SJSA1 (cell line): ENCODE measurements at regions not wholly inside any gene's neighbourhood (a gene's known extent, or its start where the extent isn't known, plus 50 kb on each side); places are given as distances from the start of the nearest gene placed in this dataset.
A peak's percentile ranks its signal among the peaks of the same experiment; 100 is the strongest.
"Not testable (repeated sequence)": the region's sequence is repeated elsewhere in the genome, so short reads cannot be mapped to it uniquely, and the experiment has no call there.

Source experiments
- DNase-seq, 2 experiments: peaks; one replicate each; pipeline ENCODE4 v3.0.0-alpha.2; 2015 to 2020; ENCODE audit warnings: low spot score in 2 of 2, low read depth in 1 of 2
- H3K27ac ChIP-seq: fragments of 250-450 bp; sonication (Bioruptor Pico); 2 replicates; pipeline ENCODE4 v1.5.1; 2020; ENCODE audit warnings: mild to moderate bottlenecking, moderate library complexity
- H3K27me3 ChIP-seq: fragments of 250-450 bp; sonication (Bioruptor Pico); replicated peaks from 2 replicates; pipeline ENCODE4 v1.5.1; 2020; ENCODE audit warnings: mild to moderate bottlenecking, moderate library complexity
- H3K36me3 ChIP-seq: fragments of 250-450 bp; sonication (Bioruptor Pico); 2 replicates; pipeline ENCODE4 v1.5.1; 2020; ENCODE audit warnings: mild to moderate bottlenecking
- H3K4me1 ChIP-seq: fragments of 250-450 bp; sonication (Bioruptor Pico); replicated peaks from 2 replicates; pipeline ENCODE4 v1.6.1; 2021; ENCODE audit warnings: mild to moderate bottlenecking
- H3K4me3 ChIP-seq: fragments of 250-450 bp; sonication (Bioruptor Pico); 2 replicates; pipeline ENCODE4 v1.5.1; 2020; ENCODE audit warnings: mild to moderate bottlenecking
- H3K9me3 ChIP-seq: fragments of 250-450 bp; sonication (Bioruptor Pico); replicated peaks from 2 replicates; pipeline ENCODE4 v1.5.1; 2020; ENCODE audit warnings: mild to moderate bottlenecking

- Histone ChIP-seq H3K4me3 (no peak overlapping the region), H3K4me1 (no peaks in the 10 kb centered on the region), H3K27ac (no peak overlapping the region), H3K9me3 (no peaks in the 10 kb centered on the region), H3K36me3 (no peaks in the 10 kb centered on the region), H3K27me3 (no peaks in the 10 kb centered on the region)
- DNase-seq: no peak
These were observed 979.6 kb upstream of the POU3F4 start for GRCh38 chrX:82528525-82528924.

- Histone ChIP-seq H3K27ac (no peak overlapping the region), H3K9me3 (no peaks in the 10 kb centered on the region), H3K4me3 (no peak overlapping the region), H3K36me3 (no peaks in the 10 kb centered on the region), H3K4me1 (no peaks in the 10 kb centered on the region), H3K27me3 (no peaks in the 10 kb centered on the region)
- no peak for DNase-seq
These were observed 973.9 kb upstream of the POU3F4 start for GRCh38 chrX:82534086-82534597.

GRCh38 chrX:82537205-82537604 lies 970.9 kb upstream of the POU3F4 start:
- not testable (repeated sequence) for H3K4me3 ChIP-seq, H3K4me1 ChIP-seq, DNase-seq

GRCh38 chrX:82541822-82542221 lies 966.3 kb upstream of the POU3F4 start:
- Histone ChIP-seq H3K9me3 (no peaks in the 10 kb centered on the region), H3K4me1 (no peaks in the 10 kb centered on the region), H3K27ac (no peak overlapping the region), H3K4me3 (no peak overlapping the region), H3K27me3 (no peaks in the 10 kb centered on the region), H3K36me3 (no peaks in the 10 kb centered on the region)
- DNase-seq: no peak

More at GRCh38 chrX:82537205-82537604, 970.9 kb upstream of the POU3F4 start:
- not testable (repeated sequence) for H3K9me3 ChIP-seq, H3K36me3 ChIP-seq, H3K27me3 ChIP-seq, H3K27ac ChIP-seq

DNA sequence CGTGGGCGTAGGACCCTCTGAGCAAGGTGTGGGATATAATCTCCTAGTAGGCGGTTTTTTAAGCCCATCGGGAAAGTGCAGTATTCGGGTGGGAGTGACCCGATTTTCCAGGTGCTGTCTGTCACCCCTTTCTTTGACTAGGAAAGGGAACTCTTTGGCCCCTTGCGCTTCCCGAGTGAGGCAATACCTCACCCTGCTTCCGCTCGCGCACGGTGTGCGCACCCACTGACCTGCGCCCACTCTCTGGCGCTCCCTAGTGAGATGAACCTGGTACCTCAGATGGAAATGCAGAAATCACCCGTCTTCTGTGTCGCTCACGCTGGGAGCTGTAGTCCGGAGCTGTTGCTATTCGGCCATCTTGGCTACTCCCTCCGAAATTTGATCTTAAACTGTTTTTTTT lies 955.9 kb upstream of the POU3F4 start:
- not testable (repeated sequence) for H3K4me3 ChIP-seq, H3K36me3 ChIP-seq, H3K27ac ChIP-seq, H3K27me3 ChIP-seq, H3K9me3 ChIP-seq, H3K4me1 ChIP-seq, DNase-seq

- Histone ChIP-seq H3K36me3 (no peaks in the 10 kb centered on the region), H3K4me1 (no peaks in the 10 kb centered on the region), H3K9me3 (no peaks in the 10 kb centered on the region), H3K4me3 (no peak overlapping the region), H3K27ac (no peak overlapping the region), H3K27me3 (no peaks in the 10 kb centered on the region)
- DNase-seq: no peak
These were observed 951.5 kb upstream of the POU3F4 start for GRCh38 chrX:82556588-82556987.

GRCh38 chrX:82585868-82586267 lies 922.2 kb upstream of the POU3F4 start:
- H3K36me3 ChIP-seq: no peaks in the 10 kb centered on the region
- DNase-seq: no peak
- H3K4me1 ChIP-seq: no peaks in the 10 kb centered on the region; the same call in 1 of the 2 replicates
- no peaks in the 10 kb centered on the region for H3K27me3 ChIP-seq
- no peak overlapping the region for H3K4me3 ChIP-seq
- H3K9me3 ChIP-seq: no peaks in the 10 kb centered on the region
- H3K27ac ChIP-seq: no peak overlapping the region

- Histone ChIP-seq H3K4me1 (no peaks in the 10 kb centered on the region; the same call in 1 of the 2 replicates), H3K36me3 (no peaks in the 10 kb centered on the region), H3K27ac (peak overlapping the region; percentile 29; the same call in 1 of the 2 replicates), H3K27me3 (no peaks in the 10 kb centered on the region), H3K9me3 (no peaks in the 10 kb centered on the region), H3K4me3 (no peak overlapping the region)
- DNase-seq: peak in 1 of 2 experiments; percentile 16
These were observed 918.7 kb upstream of the POU3F4 start for GRCh38 chrX:82589410-82589809.

GRCh38 chrX:82591421-82591820 lies 916.7 kb upstream of the POU3F4 start:
- Histone ChIP-seq H3K9me3 (no peaks in the 10 kb centered on the region), H3K27ac (no peak overlapping the region), H3K27me3 (no peaks in the 10 kb centered on the region), H3K4me3 (no peak overlapping the region), H3K4me1 (no peaks in the 10 kb centered on the region; the same call in 1 of the 2 replicates), H3K36me3 (no peaks in the 10 kb centered on the region)
- DNase-seq: no peak

GRCh38 chrX:82626978-82627377 lies 881.1 kb upstream of the POU3F4 start:
- Histone ChIP-seq H3K27me3 (no peaks in the 10 kb centered on the region), H3K27ac (no peak overlapping the region), H3K4me1 (no peaks in the 10 kb centered on the region), H3K36me3 (no peaks in the 10 kb centered on the region), H3K4me3 (no peak overlapping the region), H3K9me3 (no peaks in the 10 kb centered on the region)
- no peak for DNase-seq

DNA sequence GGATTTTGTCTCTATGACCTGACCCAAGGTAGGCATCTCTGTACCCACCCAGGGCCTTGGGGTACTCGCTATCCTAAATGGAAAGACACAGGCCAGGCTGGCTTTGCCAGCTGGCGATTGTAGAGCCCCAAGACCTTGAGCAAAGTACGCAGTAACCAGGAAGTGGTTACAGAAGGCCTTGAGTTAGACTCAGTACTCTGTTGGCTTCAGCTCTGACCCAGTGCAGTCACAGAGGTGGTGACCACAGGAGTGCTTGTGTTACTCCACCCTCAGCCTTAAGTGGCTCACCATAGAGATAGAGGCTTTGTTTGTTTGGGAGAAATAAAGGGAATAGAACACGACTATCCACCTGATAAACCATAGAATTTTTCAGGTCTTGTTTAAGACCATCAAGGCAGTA lies 880.5 kb upstream of the POU3F4 start:
- Histone ChIP-seq H3K27ac (no peak overlapping the region), H3K4me3 (no peak overlapping the region), H3K27me3 (no peaks in the 10 kb centered on the region), H3K36me3 (no peaks in the 10 kb centered on the region), H3K4me1 (no peaks in the 10 kb centered on the region), H3K9me3 (no peaks in the 10 kb centered on the region)
- no peak for DNase-seq

- no peaks in the 10 kb centered on the region for H3K9me3 ChIP-seq
- no peak overlapping the region for H3K27ac ChIP-seq
- H3K4me3 ChIP-seq: no peak overlapping the region
- H3K36me3 ChIP-seq: no peaks in the 10 kb centered on the region
- DNase-seq: peak in 1 of 2 experiments; percentile 5
- no peaks in the 10 kb centered on the region for H3K27me3 ChIP-seq
- no peaks in the 10 kb centered on the region for H3K4me1 ChIP-seq
These were observed 860.0 kb upstream of the POU3F4 start for GRCh38 chrX:82648062-82648461.

DNA sequence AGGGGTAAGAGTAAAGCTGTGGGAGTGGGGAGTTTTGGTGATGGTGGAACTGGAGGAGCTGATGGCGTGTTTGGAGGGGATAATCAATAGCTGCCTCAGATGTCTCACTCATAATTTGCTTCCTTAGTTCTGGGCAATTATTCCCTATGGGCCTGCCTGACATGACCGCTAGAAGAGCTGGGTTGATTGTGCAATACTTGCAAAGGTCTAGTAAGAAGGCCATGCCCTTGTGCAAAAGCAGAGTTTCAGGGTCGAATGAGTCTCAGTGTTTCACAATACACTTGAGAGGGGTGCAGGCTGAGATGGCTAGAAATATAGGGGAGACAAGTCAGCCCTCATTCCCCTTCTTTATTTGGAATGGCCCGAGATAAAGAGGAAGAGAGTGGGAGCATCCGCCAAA lies 858.4 kb upstream of the POU3F4 start:
- H3K4me3 ChIP-seq: no peak overlapping the region
- no peak for DNase-seq
- no peaks in the 10 kb centered on the region for H3K4me1 ChIP-seq
- H3K9me3 ChIP-seq: no peaks in the 10 kb centered on the region
- no peaks in the 10 kb centered on the region for H3K36me3 ChIP-seq
- H3K27me3 ChIP-seq: no peaks in the 10 kb centered on the region
- H3K27ac ChIP-seq: no peak overlapping the region

GRCh38 chrX:82658492-82658891 lies 849.6 kb upstream of the POU3F4 start:
- Histone ChIP-seq H3K27ac (no peak overlapping the region), H3K4me3 (no peak overlapping the region), H3K27me3 (no peaks in the 10 kb centered on the region), H3K36me3 (no peaks in the 10 kb centered on the region), H3K9me3 (no peaks in the 10 kb centered on the region), H3K4me1 (no peaks in the 10 kb centered on the region)
- no peak for DNase-seq

- H3K27me3 ChIP-seq: no peaks in the 10 kb centered on the region
These were observed 841.7 kb upstream of the POU3F4 start for GRCh38 chrX:82666355-82666754.

More at GRCh38 chrX:82666355-82666754, 841.7 kb upstream of the POU3F4 start:
- no peak overlapping the region for H3K27ac ChIP-seq
- no peak for DNase-seq
- H3K4me1 ChIP-seq: no peaks in the 10 kb centered on the region
- no peaks in the 10 kb centered on the region for H3K9me3 ChIP-seq
- H3K4me3 ChIP-seq: no peak overlapping the region
- H3K36me3 ChIP-seq: no peaks in the 10 kb centered on the region
